ENCODE measurements at regions not wholly inside any gene's neighbourhood (a gene's known extent, or its start where the extent isn't known, plus 50 kb on each side); places are given as distances from the start of the nearest gene placed in this dataset.
A peak's percentile ranks its signal among the peaks of the same experiment; 100 is the strongest.
"Not testable (repeated sequence)": the region's sequence is repeated elsewhere in the genome, so short reads cannot be mapped to it uniquely, and the experiment has no call there.

DNA sequence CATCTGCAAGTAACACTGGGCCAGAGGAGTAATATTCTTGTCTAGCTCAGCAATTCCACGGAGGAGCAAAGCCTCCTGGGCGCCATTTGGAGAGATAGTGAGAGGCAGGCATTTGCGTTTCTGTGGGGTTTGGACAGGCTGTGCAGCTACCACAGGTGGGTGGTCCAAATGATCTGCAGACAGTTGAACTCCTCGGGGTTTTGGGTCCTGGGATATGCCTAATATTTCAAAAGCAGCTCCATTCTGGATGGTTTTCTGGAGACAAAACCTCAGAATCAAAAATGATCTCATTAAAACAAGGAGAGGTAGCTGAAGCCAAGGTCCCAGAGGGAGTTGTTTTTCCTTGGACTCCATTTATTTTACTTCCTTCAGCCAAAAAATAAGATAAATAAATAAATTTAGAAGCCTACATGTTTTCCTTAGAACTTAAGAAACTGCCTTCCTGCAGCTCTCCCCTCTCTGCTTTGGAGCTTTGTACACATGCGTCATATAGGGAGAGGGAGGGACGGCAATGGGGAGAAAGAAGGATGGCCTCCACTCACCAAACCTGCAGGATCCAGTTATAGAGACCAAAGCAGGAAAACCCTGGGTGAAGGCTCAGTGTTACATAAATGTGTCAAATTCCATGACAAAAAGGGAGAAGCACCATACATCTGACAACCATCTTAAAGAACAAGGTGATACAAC lies 227.3 kb upstream of the DAAM1 start:
- DNase-seq: no peak

DNA sequence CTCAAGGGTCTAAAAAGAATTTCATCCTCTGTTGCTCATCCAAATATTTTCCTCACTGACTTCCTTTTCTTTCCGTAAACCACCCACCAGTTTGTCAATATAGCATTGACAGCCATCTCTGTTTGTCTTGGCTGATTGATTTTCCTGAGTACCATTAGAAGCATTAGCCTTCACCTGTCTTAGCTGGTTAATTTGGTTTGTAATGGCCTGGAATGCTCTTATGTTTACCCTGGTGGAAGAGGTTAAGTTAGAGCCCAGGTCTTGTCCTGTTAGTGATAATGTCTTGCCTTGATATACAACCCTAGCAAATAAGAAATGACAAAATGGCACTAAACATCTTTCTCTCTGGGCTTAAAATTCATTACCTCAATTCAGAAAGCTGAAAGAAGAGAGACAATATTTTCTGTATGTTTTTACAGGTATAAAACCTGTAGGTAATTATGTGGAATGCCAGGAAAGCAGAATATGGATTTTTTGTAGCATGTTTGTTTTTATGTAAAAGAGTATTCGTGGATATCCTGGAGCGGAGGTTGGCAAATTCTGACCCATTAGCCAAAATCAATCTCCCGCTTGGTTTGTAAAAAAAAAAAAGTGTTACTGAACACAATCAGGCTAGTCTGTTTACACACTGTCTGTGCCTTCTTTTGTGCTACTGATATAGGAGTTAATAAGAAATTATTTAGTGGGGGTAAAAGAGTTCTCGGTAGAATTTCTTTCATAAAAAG lies 224.4 kb upstream of the DAAM1 start:
- DNase-seq: peak; percentile 13

DNA sequence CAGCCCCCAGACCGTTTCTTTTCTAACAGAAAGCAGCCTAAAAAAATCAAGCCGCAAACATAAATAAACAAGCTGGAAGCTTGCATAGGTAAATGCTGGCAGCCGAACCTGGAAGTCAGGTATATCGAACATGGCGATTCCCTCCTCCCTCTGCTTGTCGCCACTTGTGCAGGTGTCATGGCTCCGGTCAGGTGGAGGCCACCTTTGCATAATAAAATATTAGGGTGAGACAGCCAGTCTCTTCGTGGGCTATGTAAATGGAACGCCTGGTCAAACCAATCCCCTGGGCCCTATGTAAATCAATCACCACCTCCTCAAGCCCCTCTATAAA lies 223.9 kb upstream of the DAAM1 start:
- no peak for DNase-seq

DNA sequence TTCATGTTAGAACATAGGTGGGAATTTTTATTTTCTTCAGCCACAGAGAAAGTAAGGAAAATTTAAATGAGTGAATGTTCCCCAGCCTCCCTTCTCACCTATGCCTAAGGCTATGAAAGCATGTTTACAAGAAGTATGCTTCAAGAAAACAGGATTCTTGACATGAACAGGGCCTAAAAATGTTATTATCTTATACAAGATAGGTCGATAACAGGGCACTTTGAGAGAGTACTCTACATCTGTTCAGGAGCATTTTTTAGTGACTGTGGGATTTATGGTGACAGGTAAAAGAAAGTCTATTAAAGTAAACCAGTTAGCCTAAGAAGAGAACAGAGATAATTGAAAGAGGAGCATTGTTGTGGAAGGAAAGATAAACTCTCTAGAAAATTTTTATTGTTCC lies 222.9 kb upstream of the DAAM1 start:
- DNase-seq: no peak

DNA sequence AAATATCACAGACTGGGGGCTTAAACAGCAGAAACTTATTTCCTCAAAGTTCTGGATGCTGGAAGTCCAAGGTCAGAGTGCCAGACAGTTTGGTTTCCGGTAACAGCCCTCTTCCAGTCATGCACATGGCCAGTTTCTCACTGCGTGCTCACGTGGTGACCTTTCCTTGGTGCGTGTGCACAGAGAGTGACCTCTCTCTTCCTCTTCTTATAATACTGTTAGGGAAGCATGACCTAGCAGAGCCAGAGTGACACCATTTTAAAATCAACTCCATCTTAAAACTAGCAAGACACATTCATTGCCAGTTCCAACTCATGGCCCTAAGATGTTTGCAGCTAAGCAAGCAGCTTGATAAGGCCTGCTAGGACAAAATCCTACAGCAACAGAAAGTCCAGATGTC lies 221.5 kb upstream of the DAAM1 start:
- no peak for DNase-seq

DNA sequence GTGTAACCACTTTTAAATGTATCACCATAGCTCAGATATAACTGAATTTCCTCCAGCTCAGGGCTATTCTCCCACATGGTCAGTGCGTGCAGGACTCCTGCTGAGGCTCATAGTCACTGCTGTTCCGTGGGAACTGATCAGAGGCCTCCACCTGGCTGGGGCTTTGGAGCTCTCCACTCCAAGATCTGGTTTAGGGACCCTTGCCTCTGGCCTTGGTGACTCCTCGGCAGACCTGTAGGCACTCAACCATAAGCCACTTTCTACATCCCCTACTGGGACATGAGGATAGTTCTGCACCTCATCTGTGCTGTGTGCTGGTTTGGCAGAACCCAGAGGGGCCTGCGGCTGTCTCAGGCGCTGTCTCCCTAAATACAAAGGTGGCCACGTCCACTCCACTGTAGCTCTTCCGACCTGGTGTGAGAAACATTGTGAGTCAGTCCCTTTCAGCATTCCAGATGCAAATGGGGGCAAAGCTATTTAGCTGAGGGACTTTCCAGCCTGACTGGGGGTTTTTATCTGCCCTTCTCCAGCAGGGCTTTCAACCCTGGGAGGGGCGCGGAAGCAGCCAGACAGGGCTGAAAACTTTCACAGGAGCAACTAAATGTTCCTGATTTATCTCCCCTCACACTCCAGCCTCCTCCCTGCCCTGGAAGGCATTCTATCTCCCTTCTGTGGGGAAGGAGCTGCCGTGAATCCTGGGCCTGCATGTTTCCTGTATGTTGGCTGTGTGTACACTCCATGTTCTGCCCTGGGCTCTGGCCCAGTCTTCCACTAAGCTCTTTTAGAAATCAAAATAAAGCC lies 218.3 kb upstream of the DAAM1 start:
- DNase-seq: no peak

DNA sequence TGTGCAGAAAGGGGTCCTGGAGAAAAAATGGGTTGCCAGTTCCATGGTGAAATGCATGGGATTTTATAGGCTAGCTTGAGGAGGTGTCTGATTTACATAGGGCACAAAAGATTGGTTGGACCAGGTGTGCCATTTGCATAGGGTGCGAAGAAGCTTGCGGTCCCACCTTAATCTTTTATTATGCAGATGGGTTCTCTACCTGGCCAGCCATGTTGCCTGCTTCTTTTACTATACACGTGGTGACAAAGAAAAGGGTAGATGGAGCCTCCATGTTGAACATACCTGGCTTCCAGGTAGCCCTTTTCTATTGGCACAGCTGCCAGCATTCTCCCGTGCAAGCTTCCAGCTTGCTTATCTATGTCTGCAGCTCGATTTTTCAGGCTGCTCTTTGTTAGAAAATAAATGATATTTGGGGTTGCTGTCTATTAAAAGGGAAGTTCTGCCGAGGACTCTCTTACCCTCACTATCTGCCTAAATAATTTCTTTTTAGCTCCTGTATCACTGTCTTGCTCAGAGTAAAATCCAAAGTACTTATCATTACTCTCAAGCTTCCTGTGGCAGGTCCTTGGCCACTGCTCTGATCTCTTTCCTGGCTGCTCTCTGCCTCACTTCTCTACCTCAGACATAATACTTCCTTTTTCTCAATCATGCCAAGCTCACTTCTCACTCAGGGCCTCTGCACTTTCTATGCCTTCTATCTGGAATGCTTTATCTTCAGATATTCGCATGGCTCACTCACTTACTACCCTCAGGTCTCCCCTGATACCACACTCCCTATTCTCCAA lies 216.0 kb upstream of the DAAM1 start:
- no peak for DNase-seq

DNA sequence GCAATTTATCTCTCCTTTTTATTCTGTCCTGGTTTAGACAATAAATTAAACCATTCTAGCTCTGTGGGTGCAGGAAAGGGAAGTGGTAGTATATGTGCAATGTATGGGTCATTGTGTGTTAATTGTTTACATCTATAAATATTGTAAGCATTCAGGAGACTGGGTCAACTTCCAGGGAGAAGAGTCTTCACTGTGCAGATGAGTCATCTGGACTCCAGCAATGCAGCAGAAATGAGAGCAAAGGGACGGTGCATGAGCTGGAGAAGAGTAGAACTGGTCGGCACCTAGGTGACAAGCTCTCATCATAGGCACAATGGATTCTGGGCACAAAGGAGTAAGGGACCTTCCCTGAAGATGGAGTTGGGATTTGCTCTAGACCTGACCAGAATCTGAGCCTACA lies 211.1 kb upstream of the DAAM1 start:
- no peak for DNase-seq

DNA sequence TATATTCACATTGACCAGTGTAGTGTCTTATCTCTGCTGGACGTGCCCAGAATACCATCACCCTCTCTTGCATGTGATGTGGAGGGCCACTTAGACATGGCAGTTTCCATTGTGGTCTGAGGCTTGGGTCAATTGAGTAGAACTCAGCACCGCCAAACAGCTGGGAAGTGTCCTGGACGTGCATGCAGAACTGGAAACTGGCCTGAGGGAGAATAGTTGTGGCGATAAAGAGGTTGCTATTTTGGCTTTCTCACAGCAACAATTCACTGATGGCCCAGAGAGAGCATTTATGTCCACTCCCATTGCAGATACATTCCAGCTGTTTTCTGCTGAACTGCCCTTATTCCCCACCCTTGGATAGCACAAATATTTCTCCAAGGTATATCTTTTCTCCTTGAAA lies 210.1 kb upstream of the DAAM1 start:
- DNase-seq: no peak

DNA sequence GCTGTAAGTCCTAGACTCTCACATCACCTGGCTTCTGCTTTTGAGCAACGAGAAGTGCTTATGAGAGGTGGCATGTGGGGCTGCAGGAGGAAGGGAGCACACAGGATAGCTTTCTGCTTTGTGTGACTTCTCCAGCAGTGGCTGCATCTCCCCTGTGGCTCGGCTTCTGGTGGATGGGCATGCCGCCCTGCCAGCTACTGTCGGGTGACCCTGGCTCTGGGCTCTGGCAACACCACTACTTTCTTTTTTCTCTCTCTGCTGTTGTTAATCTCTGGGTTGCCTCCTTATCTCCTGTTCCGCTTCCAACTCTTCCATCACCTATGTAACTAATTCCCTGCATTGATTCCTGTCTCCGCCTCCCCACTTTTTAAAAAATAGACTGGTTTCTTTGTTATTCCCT lies 209.1 kb upstream of the DAAM1 start:
- DNase-seq: no peak

DNA sequence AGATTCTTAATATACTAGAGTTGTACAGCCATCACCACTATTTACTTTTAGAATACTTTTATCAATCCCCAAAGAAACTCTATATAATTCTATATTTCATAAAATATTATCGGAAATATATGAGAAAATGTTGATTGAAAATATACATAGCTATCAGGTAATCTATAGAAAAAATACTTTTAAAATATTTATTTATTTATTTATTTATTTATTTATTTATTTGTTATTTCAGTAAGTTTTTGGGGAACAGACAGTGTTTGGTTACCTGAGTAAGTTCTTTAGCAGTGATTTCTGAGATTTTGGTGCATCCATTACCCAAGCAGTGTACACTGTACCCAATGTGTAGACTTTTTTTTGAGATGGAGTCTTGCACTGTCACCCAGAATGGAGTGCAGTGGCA lies 206.6 kb upstream of the DAAM1 start:
- no peak for DNase-seq

DNA sequence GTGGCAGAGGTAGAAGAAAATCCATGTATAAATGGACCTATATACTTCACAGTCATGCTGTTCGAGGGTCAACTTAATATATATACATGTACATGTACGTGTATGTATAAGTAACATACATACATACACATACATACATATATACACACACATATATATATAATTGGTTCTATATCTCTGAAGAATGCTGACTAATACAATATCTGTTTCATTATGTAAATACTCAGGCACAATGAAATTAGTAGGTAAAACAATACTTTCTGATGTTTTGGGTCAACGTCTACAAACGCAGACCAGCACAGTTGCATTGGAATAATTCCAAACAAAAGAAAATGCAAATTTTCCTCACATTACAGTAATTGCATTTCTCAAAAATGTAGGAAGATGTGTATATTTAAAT lies 202.7 kb upstream of the DAAM1 start:
- DNase-seq: no peak

DNA sequence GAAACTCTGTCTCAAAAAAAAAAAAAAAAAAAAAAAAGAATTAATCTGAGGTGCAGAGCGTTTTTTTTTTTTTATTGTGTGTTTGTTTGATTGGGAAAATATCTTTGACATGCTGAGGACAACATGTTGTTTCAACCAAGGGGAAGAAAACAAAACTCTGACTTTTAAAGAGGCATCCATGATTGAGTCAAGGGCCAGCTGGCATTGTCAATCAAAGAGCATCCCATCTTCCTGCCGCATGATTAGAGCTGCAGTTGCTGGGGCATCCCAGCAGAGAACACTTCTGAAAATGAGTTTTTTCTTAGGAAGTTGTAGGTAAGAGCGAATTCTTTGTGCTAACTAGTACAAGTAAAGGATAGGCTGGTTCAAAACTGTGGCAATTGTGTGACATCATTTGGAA lies 200.9 kb upstream of the DAAM1 start:
- DNase-seq: no peak

DNA sequence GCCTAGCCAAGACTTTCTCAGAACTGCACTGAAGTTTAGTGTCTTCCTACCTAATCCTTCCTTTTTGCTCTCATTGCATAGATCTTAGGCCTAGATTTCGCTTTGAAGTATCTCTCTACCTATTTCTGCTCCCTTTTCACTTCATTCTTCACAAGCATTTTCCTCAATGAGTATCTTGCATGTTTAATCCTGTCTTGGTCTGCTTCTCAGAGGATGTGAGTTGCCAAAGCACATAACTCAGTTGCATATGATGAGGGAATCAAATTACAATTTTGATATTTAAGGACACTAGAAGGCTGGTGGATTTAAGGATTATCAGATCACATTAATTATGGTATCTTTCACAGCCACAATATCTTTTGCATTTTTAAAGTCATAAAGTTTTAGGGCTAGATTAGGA lies 195.5 kb upstream of the DAAM1 start:
- DNase-seq: no peak

DNA sequence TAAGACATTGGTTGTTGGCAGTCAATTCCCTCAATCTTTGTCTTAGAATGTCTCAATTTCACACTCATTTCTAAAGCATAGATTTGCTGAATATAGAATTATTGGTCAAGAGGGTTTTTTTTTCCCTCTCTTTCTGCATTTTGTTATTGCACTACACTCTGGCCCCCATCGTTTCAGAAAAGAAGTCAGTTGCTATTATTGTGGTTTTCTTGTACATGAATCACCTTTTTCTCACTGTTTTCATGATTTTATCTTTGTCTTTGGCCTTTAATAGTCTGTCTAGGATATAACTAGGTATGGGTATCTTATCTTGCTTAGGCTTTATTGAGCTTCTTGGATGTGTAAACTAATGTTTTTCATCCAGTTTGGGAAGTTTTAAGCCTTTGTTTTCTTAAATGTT lies 194.3 kb upstream of the DAAM1 start:
- no peak for DNase-seq

DNA sequence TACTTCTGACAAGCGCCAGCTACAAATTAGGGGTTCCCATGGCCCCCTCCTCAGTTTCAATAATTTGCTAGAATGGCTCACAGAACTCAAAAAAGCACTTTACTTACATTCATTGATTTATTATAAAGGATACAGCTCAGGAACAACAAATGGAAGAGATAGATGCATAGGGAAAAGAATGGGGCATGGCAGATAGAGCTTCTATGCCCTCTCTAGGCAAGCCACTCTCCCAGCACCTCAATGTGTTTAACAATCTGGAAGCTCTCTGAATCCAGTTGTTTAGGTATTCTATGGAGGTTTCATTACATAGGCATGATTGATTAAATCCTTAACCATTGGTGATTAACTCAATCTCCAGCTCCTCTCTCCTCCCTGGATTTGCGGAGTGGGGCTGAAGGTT lies 184.5 kb upstream of the DAAM1 start:
- no peak for DNase-seq

DNA sequence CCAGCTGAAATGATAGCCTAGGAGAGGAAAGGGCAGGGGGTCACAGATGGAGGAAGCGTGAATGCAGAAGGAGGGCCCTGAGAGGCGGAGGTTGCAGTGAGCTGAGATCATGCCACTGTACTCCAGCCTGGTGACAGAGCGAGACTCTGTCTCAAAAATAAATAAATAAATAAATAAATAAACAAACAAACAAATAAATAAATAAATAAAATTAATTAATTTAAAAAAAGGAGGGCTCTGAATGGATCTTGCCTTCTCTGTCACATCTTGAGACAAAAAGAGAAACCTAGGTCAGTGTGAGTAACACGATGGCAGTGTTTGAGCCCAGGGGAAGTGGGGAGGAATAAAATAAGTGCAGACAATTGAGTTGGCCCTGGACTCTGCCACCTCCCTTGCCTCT lies 182.3 kb upstream of the DAAM1 start:
- DNase-seq: not testable (repeated sequence)

DNA sequence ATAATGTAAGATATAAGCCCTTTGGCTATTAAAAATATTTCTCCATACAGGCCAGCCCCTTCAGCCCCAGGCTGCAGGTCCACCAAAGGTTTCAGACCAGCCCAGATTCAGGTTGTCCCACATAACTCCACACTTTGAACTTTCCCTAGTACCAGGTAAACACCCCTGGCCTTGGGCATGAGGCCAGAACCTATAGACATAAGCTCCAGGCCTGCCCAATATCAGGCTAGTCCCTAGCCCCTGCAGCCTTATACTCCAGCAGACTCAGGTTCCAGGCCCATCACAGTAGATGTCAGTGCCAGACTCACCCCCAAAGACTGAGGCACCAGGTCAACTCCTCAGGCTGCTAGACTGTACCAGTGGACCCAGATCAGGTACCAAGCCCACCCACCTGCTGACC lies 178.5 kb upstream of the DAAM1 start:
- DNase-seq: no peak

DNA sequence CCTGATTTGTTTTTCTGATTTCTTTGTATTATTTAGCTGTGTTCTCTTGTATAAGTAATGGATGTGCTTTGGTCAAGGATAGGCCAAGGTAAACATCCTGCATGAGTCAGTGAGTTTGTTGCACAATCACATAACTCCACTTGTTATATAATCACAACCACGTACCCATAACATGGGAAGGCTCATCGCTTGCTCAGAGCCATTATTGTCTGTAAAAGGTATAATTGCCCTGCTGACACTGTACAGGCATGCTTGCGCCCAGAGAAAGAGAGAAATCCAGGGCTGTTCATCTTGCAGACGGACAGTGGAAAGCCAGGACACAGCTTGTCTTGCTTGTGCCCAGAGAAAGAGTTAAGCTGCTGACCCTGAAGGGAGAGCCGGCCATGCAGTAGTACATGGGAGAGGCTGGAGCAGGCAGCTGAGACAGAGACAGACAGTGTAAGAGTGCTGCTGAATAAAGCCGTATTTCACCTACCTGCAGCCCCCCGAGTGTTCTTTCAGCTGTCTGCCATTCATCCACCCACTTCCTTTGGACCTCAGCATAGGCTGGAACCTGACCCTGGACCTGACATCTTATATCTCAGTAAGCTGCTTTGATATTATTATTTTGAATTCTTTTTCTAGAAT lies 174.7 kb upstream of the DAAM1 start:
- DNase-seq: no peak

DNA sequence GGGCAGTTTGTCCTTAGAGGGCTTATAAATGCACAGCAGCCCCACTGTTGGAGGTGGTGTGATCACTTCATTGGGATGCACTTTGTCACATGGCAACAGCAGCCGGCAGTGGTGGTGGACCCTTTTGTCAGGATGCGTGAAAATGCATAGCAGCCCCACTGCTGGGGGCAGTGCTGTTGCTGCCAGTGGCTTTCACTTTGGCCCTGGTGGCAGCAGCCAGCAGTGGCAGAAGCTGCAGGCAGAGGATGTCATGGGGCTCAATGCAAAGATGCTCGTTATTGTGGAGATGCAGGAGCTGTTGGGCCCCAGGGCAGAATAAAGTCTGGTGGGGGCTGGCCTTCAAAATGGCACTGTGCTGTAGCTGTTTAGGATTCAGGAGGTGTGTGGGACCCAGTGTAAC lies 173.0 kb upstream of the DAAM1 start:
- DNase-seq: no peak

DNA sequence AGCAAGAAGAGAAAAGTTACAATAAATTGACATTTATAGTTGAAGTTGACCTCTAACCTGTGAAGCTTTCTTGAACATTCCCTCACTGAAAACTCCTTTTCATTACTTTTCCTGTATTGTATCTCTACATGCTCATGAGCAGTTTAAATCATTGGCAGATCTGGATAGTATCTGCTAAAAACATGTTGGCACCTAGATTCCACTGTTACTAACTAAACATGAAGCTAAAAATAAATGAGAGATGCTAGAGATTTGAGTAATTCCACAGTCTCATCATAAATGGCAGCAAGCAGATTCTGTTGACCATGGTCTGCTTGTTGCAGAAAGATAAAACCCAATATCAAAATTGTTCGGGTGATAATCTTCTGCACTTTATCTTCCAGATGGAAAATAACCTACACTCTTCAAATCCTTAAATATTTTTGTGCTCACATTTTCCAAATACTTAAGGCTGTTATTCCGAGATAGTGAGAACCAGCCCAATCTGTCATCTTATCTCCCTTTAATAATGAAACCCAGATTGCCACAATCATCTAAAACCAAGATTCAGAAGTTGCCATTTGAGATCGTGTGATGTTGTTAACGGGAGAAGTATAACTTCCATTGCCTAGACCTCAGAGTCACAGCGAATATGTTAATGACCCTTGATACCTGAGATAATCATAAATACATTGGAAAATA lies 171.0 kb upstream of the DAAM1 start:
- DNase-seq: no peak

DNA sequence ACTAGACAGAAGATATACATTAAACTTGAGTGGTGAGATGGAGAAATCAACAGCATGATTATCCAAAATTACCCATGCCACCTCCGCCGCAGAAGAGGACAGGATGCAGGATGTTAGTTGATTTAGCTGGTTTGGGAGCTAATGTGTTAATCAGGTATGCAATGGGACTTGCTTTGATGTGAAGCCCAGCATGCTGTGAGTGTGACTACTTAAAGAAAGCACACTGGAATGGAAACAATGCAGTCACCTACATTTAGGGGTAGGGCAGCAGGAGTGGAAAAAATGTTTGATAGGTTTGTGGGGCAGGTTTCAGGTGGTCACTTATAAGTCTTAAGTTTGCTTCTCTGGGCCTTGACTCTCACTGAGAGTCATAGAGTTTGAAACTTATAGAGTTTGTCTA lies 170.0 kb upstream of the DAAM1 start:
- DNase-seq: no peak

All from NCI-H2029 treated with DMSO at 0.1 percent for 48 hours (cell line).